ENCODE measurements at regions not wholly inside any gene's neighbourhood (a gene's known extent, or its start where the extent isn't known, plus 50 kb on each side); places are given as distances from the start of the nearest gene placed in this dataset.

- peaks cover 13% of the 10 kb centered on the region; the same call in 1 of the 2 replicates for H3K4me1 ChIP-seq (ENCODE audit: insufficient read depth, low read length)
- 87% methylated on average over 14 of the region's 14 CpGs for WGBS
- H3K9me3 ChIP-seq (ENCODE audit: insufficient read depth, low read depth, low read length) = no peaks in the 10 kb centered on the region
- no peak overlapping the region for H3K9ac ChIP-seq (ENCODE audit: low read depth, low read length)
- no peak overlapping the region for H3K27ac ChIP-seq (ENCODE audit: low read depth, low read length)
- no peaks in the 10 kb centered on the region for H3K36me3 ChIP-seq (ENCODE audit: insufficient read depth, low read length)
- H3K4me3 ChIP-seq (ENCODE audit: low read length) = no peak overlapping the region
- no peaks in the 10 kb centered on the region for H3K27me3 ChIP-seq (ENCODE audit: insufficient read depth, low read length)
These were observed 107.4 kb upstream of the SLC4A4 start for GRCh38 chr4:71231129-71232055.

- H3K36me3 ChIP-seq (ENCODE audit: insufficient read depth, low read length) = no peaks in the 10 kb centered on the region
- no peak overlapping the region for H3K4me3 ChIP-seq (ENCODE audit: low read length)
- no peak overlapping the region for H3K27ac ChIP-seq (ENCODE audit: low read depth, low read length)
- H3K9ac ChIP-seq (ENCODE audit: low read depth, low read length) = no peak overlapping the region
- H3K9me3 ChIP-seq (ENCODE audit: insufficient read depth, low read depth, low read length) = no peaks in the 10 kb centered on the region
- H3K4me1 ChIP-seq (ENCODE audit: insufficient read depth, low read length) = peaks cover 13% of the 10 kb centered on the region; the same call in 1 of the 2 replicates
- WGBS = no CpG with 5 or more reads among the region's 1 CpG
- H3K27me3 ChIP-seq (ENCODE audit: insufficient read depth, low read length) = no peaks in the 10 kb centered on the region
These were observed 106.8 kb upstream of the SLC4A4 start for GRCh38 chr4:71232056-71232430.

- H3K36me3 ChIP-seq (ENCODE audit: insufficient read depth, low read length) = no peaks in the 10 kb centered on the region
- WGBS = 73% methylated on average over 1 of the region's 1 CpG
- no peak overlapping the region for H3K9ac ChIP-seq (ENCODE audit: low read depth, low read length)
- no peaks in the 10 kb centered on the region for H3K9me3 ChIP-seq (ENCODE audit: insufficient read depth, low read depth, low read length)
- H3K4me3 ChIP-seq (ENCODE audit: low read length) = no peak overlapping the region
- H3K4me1 ChIP-seq (ENCODE audit: insufficient read depth, low read length) = peaks cover 13% of the 10 kb centered on the region; the same call in 1 of the 2 replicates
- no peaks in the 10 kb centered on the region for H3K27me3 ChIP-seq (ENCODE audit: insufficient read depth, low read length)
- H3K27ac ChIP-seq (ENCODE audit: low read depth, low read length) = no peak overlapping the region
These were observed 106.0 kb upstream of the SLC4A4 start for GRCh38 chr4:71232846-71233245.

GRCh38 chr4:71235311-71236201 is 103.3 kb upstream of the SLC4A4 start:
- no peak overlapping the region for H3K9ac ChIP-seq (ENCODE audit: low read depth, low read length)
- no peaks in the 10 kb centered on the region for H3K36me3 ChIP-seq (ENCODE audit: insufficient read depth, low read length)
- H3K4me1 ChIP-seq (ENCODE audit: insufficient read depth, low read length) = peaks cover 13% of the 10 kb centered on the region; the same call in 1 of the 2 replicates
- no peak overlapping the region for H3K27ac ChIP-seq (ENCODE audit: low read depth, low read length)
- no peak overlapping the region for H3K4me3 ChIP-seq (ENCODE audit: low read length)
- 74% methylated on average over 9 of the region's 12 CpGs for WGBS
- no peaks in the 10 kb centered on the region for H3K27me3 ChIP-seq (ENCODE audit: insufficient read depth, low read length)
- no peaks in the 10 kb centered on the region for H3K9me3 ChIP-seq (ENCODE audit: insufficient read depth, low read depth, low read length)

GRCh38 chr4:71236226-71236625 is 102.6 kb upstream of the SLC4A4 start:
- Histone ChIP-seq H3K9me3 (ENCODE audit: insufficient read depth, low read depth, low read length) (no peaks in the 10 kb centered on the region), H3K27ac (ENCODE audit: low read depth, low read length) (no peak overlapping the region), H3K27me3 (ENCODE audit: insufficient read depth, low read length) (no peaks in the 10 kb centered on the region), H3K9ac (ENCODE audit: low read depth, low read length) (no peak overlapping the region), H3K4me3 (ENCODE audit: low read length) (no peak overlapping the region), H3K4me1 (ENCODE audit: insufficient read depth, low read length) (peaks cover 13% of the 10 kb centered on the region; the same call in 1 of the 2 replicates), H3K36me3 (ENCODE audit: insufficient read depth, low read length) (no peaks in the 10 kb centered on the region)
- WGBS = 92% methylated on average over 4 of the region's 4 CpGs

- WGBS = 95% methylated on average over 4 of the region's 4 CpGs
- Histone ChIP-seq H3K9me3 (ENCODE audit: insufficient read depth, low read depth, low read length) (no peaks in the 10 kb centered on the region), H3K4me1 (ENCODE audit: insufficient read depth, low read length) (peaks cover 3% of the 10 kb centered on the region; the same call in 1 of the 2 replicates)
These were observed 101.2 kb upstream of the SLC4A4 start for GRCh38 chr4:71237641-71238040.

GRCh38 chr4:71239365-71239764 is 99.5 kb upstream of the SLC4A4 start:
- H3K9ac ChIP-seq (ENCODE audit: low read depth, low read length) = no peak overlapping the region
- no peak overlapping the region for H3K4me3 ChIP-seq (ENCODE audit: low read length)
- H3K4me1 ChIP-seq (ENCODE audit: insufficient read depth, low read length) = peaks cover 3% of the 10 kb centered on the region; the same call in 1 of the 2 replicates
- H3K27me3 ChIP-seq (ENCODE audit: insufficient read depth, low read length) = no peaks in the 10 kb centered on the region
- no peak overlapping the region for H3K27ac ChIP-seq (ENCODE audit: low read depth, low read length)
- H3K9me3 ChIP-seq (ENCODE audit: insufficient read depth, low read depth, low read length) = no peaks in the 10 kb centered on the region
- WGBS = 56% methylated on average over 2 of the region's 2 CpGs
- H3K36me3 ChIP-seq (ENCODE audit: insufficient read depth, low read length) = no peaks in the 10 kb centered on the region

More at GRCh38 chr4:71237641-71238040, 101.2 kb upstream of the SLC4A4 start:
- Histone ChIP-seq H3K4me3 (ENCODE audit: low read length) (no peak overlapping the region), H3K36me3 (ENCODE audit: insufficient read depth, low read length) (no peaks in the 10 kb centered on the region), H3K27me3 (ENCODE audit: insufficient read depth, low read length) (no peaks in the 10 kb centered on the region), H3K9ac (ENCODE audit: low read depth, low read length) (no peak overlapping the region), H3K27ac (ENCODE audit: low read depth, low read length) (no peak overlapping the region)

- WGBS = 100% methylated on average over 1 of the region's 1 CpG
- Histone ChIP-seq H3K4me1 (ENCODE audit: insufficient read depth, low read length) (peaks cover 3% of the 10 kb centered on the region; the same call in 1 of the 2 replicates), H3K27ac (ENCODE audit: low read depth, low read length) (no peak overlapping the region), H3K27me3 (ENCODE audit: insufficient read depth, low read length) (no peaks in the 10 kb centered on the region), H3K9ac (ENCODE audit: low read depth, low read length) (no peak overlapping the region), H3K4me3 (ENCODE audit: low read length) (no peak overlapping the region), H3K9me3 (ENCODE audit: insufficient read depth, low read depth, low read length) (no peaks in the 10 kb centered on the region), H3K36me3 (ENCODE audit: insufficient read depth, low read length) (no peaks in the 10 kb centered on the region)
These were observed 98.7 kb upstream of the SLC4A4 start for GRCh38 chr4:71240094-71240493.

- no peak overlapping the region for H3K4me3 ChIP-seq (ENCODE audit: low read length)
- H3K27me3 ChIP-seq (ENCODE audit: insufficient read depth, low read length) = no peaks in the 10 kb centered on the region
- no peaks in the 10 kb centered on the region for H3K4me1 ChIP-seq (ENCODE audit: insufficient read depth, low read length)
- H3K9me3 ChIP-seq (ENCODE audit: insufficient read depth, low read depth, low read length) = no peaks in the 10 kb centered on the region
- no peak overlapping the region for H3K27ac ChIP-seq (ENCODE audit: low read depth, low read length)
- no peak overlapping the region for H3K9ac ChIP-seq (ENCODE audit: low read depth, low read length)
- WGBS = 93% methylated on average over 8 of the region's 8 CpGs
- H3K36me3 ChIP-seq (ENCODE audit: insufficient read depth, low read length) = no peaks in the 10 kb centered on the region
These were observed 97.1 kb upstream of the SLC4A4 start for GRCh38 chr4:71241501-71242288.

- no peak overlapping the region for H3K27ac ChIP-seq (ENCODE audit: low read depth, low read length)
- 92% methylated on average over 3 of the region's 3 CpGs for WGBS
- no peaks in the 10 kb centered on the region for H3K4me1 ChIP-seq (ENCODE audit: insufficient read depth, low read length)
- H3K9me3 ChIP-seq (ENCODE audit: insufficient read depth, low read depth, low read length) = no peaks in the 10 kb centered on the region
- no peak overlapping the region for H3K4me3 ChIP-seq (ENCODE audit: low read length)
- no peaks in the 10 kb centered on the region for H3K27me3 ChIP-seq (ENCODE audit: insufficient read depth, low read length)
- no peak overlapping the region for H3K9ac ChIP-seq (ENCODE audit: low read depth, low read length)
- H3K36me3 ChIP-seq (ENCODE audit: insufficient read depth, low read length) = no peaks in the 10 kb centered on the region
These were observed 95.6 kb upstream of the SLC4A4 start for GRCh38 chr4:71243091-71243833.
